ENCODE measurements at regions not wholly inside any gene's neighbourhood (a gene's known extent, or its start where the extent isn't known, plus 50 kb on each side); places are given as distances from the start of the nearest gene placed in this dataset.
"Not testable (repeated sequence)": the region's sequence is repeated elsewhere in the genome, so short reads cannot be mapped to it uniquely, and the experiment has no call there.

GRCh38 chr13:89402211-89402610, 1731.0 kb downstream of the SLITRK5 start:
- no peaks in the 10 kb centered on the region for H3K36me3 ChIP-seq
- intact Hi-C loops (cut with DNase I) = no loop called here
- no peak for DNase-seq (ENCODE audit: low spot score in 2 of 2)
- no peak overlapping the region for H3K27ac ChIP-seq
- H3K4me3 ChIP-seq = no peak overlapping the region
- no peaks in the 10 kb centered on the region for H3K27me3 ChIP-seq
- no peaks in the 10 kb centered on the region for H3K9me3 ChIP-seq
- TF ChIP-seq CTCF (IDR thresholded peaks at IDR 0.05) = no peak
- H3K4me1 ChIP-seq = no peaks in the 10 kb centered on the region

GRCh38 chr13:89406096-89406495, 1734.9 kb downstream of the SLITRK5 start:
- H3K27ac ChIP-seq; DNase-seq (ENCODE audit: low spot score in 2 of 2); H3K4me3 ChIP-seq; H3K36me3 ChIP-seq; H3K27me3 ChIP-seq; H3K4me1 ChIP-seq; H3K9me3 ChIP-seq; intact Hi-C loops (cut with DNase I): not testable (repeated sequence)

GRCh38 chr13:89407357-89407756, 1736.2 kb downstream of the SLITRK5 start:
- H3K27ac ChIP-seq = no peak overlapping the region
- no peaks in the 10 kb centered on the region for H3K27me3 ChIP-seq
- H3K36me3 ChIP-seq = no peaks in the 10 kb centered on the region
- no peak overlapping the region for H3K4me3 ChIP-seq
- H3K4me1 ChIP-seq = no peaks in the 10 kb centered on the region
- no peak for TF ChIP-seq CTCF (IDR thresholded peaks at IDR 0.05)
- intact Hi-C loops (cut with DNase I) = no loop called here
- H3K9me3 ChIP-seq = no peaks in the 10 kb centered on the region
- no peak for DNase-seq (ENCODE audit: low spot score in 2 of 2)

- no peaks in the 10 kb centered on the region for H3K27me3 ChIP-seq
- intact Hi-C loops (cut with DNase I) = no loop called here
- DNase-seq (ENCODE audit: low spot score in 2 of 2) = no peak
- H3K36me3 ChIP-seq = no peaks in the 10 kb centered on the region
- H3K9me3 ChIP-seq = no peaks in the 10 kb centered on the region
- H3K4me1 ChIP-seq = no peaks in the 10 kb centered on the region
- no peak for TF ChIP-seq CTCF (IDR thresholded peaks at IDR 0.05)
- H3K4me3 ChIP-seq = no peak overlapping the region
- no peak overlapping the region for H3K27ac ChIP-seq
These were observed 1761.8 kb downstream of the SLITRK5 start for GRCh38 chr13:89432997-89433396.

- H3K27ac ChIP-seq; H3K9me3 ChIP-seq; DNase-seq (ENCODE audit: low spot score in 2 of 2); H3K27me3 ChIP-seq; H3K36me3 ChIP-seq; intact Hi-C loops (cut with DNase I); H3K4me1 ChIP-seq; H3K4me3 ChIP-seq: not testable (repeated sequence)
These were observed 1763.5 kb downstream of the SLITRK5 start for GRCh38 chr13:89434624-89435023.

GRCh38 chr13:89454681-89455080, 1783.5 kb downstream of the SLITRK5 start:
- no peaks in the 10 kb centered on the region for H3K27me3 ChIP-seq
- TF ChIP-seq CTCF (IDR thresholded peaks at IDR 0.05) = no peak
- H3K4me1 ChIP-seq = no peaks in the 10 kb centered on the region
- H3K27ac ChIP-seq = no peak overlapping the region
- intact Hi-C loops (cut with DNase I) = no loop called here
- no peaks in the 10 kb centered on the region for H3K9me3 ChIP-seq
- no peak overlapping the region for H3K4me3 ChIP-seq
- DNase-seq (ENCODE audit: low spot score in 2 of 2) = no peak
- H3K36me3 ChIP-seq = no peaks in the 10 kb centered on the region

GRCh38 chr13:89455225-89455624, 1784.1 kb downstream of the SLITRK5 start:
- no peaks in the 10 kb centered on the region for H3K27me3 ChIP-seq
- intact Hi-C loops (cut with DNase I) = no loop called here
- H3K9me3 ChIP-seq = no peaks in the 10 kb centered on the region
- TF ChIP-seq CTCF (IDR thresholded peaks at IDR 0.05) = no peak
- H3K36me3 ChIP-seq = no peaks in the 10 kb centered on the region
- no peak overlapping the region for H3K4me3 ChIP-seq
- H3K27ac ChIP-seq = no peak overlapping the region
- no peaks in the 10 kb centered on the region for H3K4me1 ChIP-seq
- no peak for DNase-seq (ENCODE audit: low spot score in 2 of 2)
